HepG2 (cell line): ENCODE measurements at regions not wholly inside any gene's neighbourhood (a gene's known extent, or its start where the extent isn't known, plus 50 kb on each side); places are given as distances from the start of the nearest gene placed in this dataset.

Experiments used
- ATAC-seq: fragments of 200-7000 bp; cut with Tn5 transposase; 3 replicates; pipeline ENCODE4 v1.9.1; 2020; ENCODE audit warnings: mild to moderate bottlenecking, moderate library complexity
- BruUV-seq: library from RNA; stranded (reverse); fragments of 400-500 nt; replicated peaks from 2 replicates; lab custom pipeline; 2021; lab: Mats Ljungman, UMichigan
- CTCF ChIA-PET: fragments of 300-600 bp; formaldehyde crosslinking; extraction: SDS; loops from one replicate; lab custom pipeline; 2021; ENCODE audit warnings: low total read pairs, inconsistent platforms, low intra/inter-chr PET ratio; lab: Yijun Ruan, JAX
- POLR2A ChIA-PET: fragments of 350-600 bp; sonication (Branson Sonifier 250); formaldehyde crosslinking; loops from one replicate; lab custom pipeline; 2020; ENCODE audit warnings: antibody characterized with exemption, inconsistent platforms; lab: Yijun Ruan, JAX
- DNase-seq: peaks from one replicate; pipeline ENCODE4 v3.0.0-alpha.2; 2015; ENCODE audit warnings: low spot score
- FAIRE-seq: peaks from 3 replicates; lab custom pipeline; 2011; peaks lifted over from hg19 to GRCh38; lab: Jason Lieb, UNC
- H2AFZ ChIP-seq: one replicate; pipeline ENCODE4 v1.6.1; 2011; ENCODE audit warnings: low read length, inconsistent platforms
- H3K27ac ChIP-seq: fragments of 300-600 bp; 3 replicates; pipeline ENCODE4 v1.8.0; 2011; ENCODE audit warnings: mixed run types, mild to moderate bottlenecking, mixed read lengths, low read length, inconsistent platforms; ENCODE audit not compliant: insufficient read depth; ENCODE audit errors: extremely low read length
- H3K27me3 ChIP-seq, 2 experiments: fragments of 200-600 bp in 1 of 2; 2 replicates in 1 of 2; 3 replicates in 1 of 2; pipeline versions ENCODE4 v1.6.0 to v1.8.0; 2011; ENCODE audit warnings: low read length in 2 of 2, mild to moderate bottlenecking in 2 of 2, moderate library complexity in 2 of 2, inconsistent platforms in 1 of 2; ENCODE audit not compliant: insufficient read depth in 2 of 2, control insufficient read depth in 1 of 2
- H3K36me3 ChIP-seq, 2 experiments: fragments of 200-600 bp in 1 of 2; replicated peaks in 1 of 2; 2 replicates in 1 of 2; 3 replicates in 1 of 2; pipeline versions ENCODE4 v1.5.1 to v1.8.0; 2011; ENCODE audit warnings: low read length in 2 of 2, inconsistent platforms in 1 of 2; ENCODE audit not compliant: insufficient read depth in 2 of 2, control insufficient read depth in 1 of 2
- H3K4me1 ChIP-seq: 2 replicates; pipeline ENCODE4 v1.5.1; 2012; ENCODE audit warnings: low read length, inconsistent platforms; ENCODE audit not compliant: insufficient read depth
- H3K4me2 ChIP-seq: 2 replicates; pipeline ENCODE4 v1.6.0; 2011; ENCODE audit warnings: low read depth, low read length, inconsistent platforms
- H3K4me3 ChIP-seq, 3 experiments: fragments of 200-600 bp in 1 of 3; sonication (generic), shearing (Covaris generic) in 1 of 3; replicated peaks in 1 of 3; 2 replicates each; pipeline ENCODE4 v1.5.1; 2011 to 2016; ENCODE audit warnings: low read length in 3 of 3, inconsistent platforms in 2 of 3, low read depth in 2 of 3, mild to moderate bottlenecking in 2 of 3, control low read depth in 1 of 3, mixed read lengths in 1 of 3; ENCODE audit not compliant: insufficient read depth in 1 of 3
- H3K79me2 ChIP-seq: one replicate; pipeline ENCODE4 v1.6.1; 2011; ENCODE audit warnings: low read length, inconsistent platforms; ENCODE audit not compliant: insufficient read depth
- H3K9ac ChIP-seq: 2 replicates; pipeline ENCODE4 v1.6.0; 2011; ENCODE audit warnings: mild to moderate bottlenecking, low read depth, low read length, inconsistent platforms; ENCODE audit not compliant: insufficient read depth
- H3K9me3 ChIP-seq: 2 replicates; pipeline ENCODE4 v1.5.1; 2012; ENCODE audit warnings: mild to moderate bottlenecking, low read length
- H4K20me1 ChIP-seq: 2 replicates; pipeline ENCODE4 v1.6.0; 2011; ENCODE audit warnings: inconsistent platforms, mild to moderate bottlenecking, low read length, moderate library complexity; ENCODE audit not compliant: insufficient read depth
- MAFK ChIP-seq, 2 experiments: IDR thresholded peaks in 1 of 2; conservative IDR thresholded peaks in 1 of 2; 2 replicates each; pipeline ENCODE4 v1.6.1; 2011; ENCODE audit warnings: improper control_type of control experiment in 2 of 2, low read length in 2 of 2
- ZBTB46 ChIP-seq: sonication (generic); formaldehyde crosslinking; IDR thresholded peaks from 2 replicates; pipeline ENCODE4 v1.4.0; 2020; ENCODE audit warnings: mild to moderate bottlenecking, missing genetic modification reagents, borderline replicate concordance
- ZNF749 ChIP-seq: sonication (generic); formaldehyde crosslinking; IDR thresholded peaks from 2 replicates; pipeline ENCODE4 v1.8.0; 2022; ENCODE audit warnings: mild to moderate bottlenecking, missing genetic modification reagents, moderate library complexity, borderline replicate concordance
- WGBS: methylation state at CpG from one replicate; pipeline ENCODE4 v1.1.6; 2017; ENCODE audit warnings: low lambda C conversion rate; 5-methylcytosine and 5-hydroxymethylcytosine counted together
- in situ Hi-C: cut with HindIII; loops from 2 replicates; pipeline ENCODE4 v1.10.0; 2017; ENCODE audit warnings: low pct_unique_long_range_greater_than_20kb; ENCODE audit not compliant: extremely low pct_ligation_motif_present
- intact Hi-C: fragments of 100-400 bp; cut with micrococcal nuclease; formaldehyde crosslinking; loops from one replicate; pipeline ENCODE4 v1.10.0; 2022; ENCODE audit not compliant: unreplicated experiment

- ChIA-PET POLR2A (no interaction called here), CTCF (no interaction called here)
- Histone ChIP-seq H3K4me2 (no peak overlapping the region), H3K27ac (no peak overlapping the region), H4K20me1 (no peaks in the 10 kb centered on the region), H3K27me3 (peaks cover 7 to 73% of the 10 kb centered on the region in 2 experiments), H3K9ac (no peak overlapping the region), H3K4me1 (no peaks in the 10 kb centered on the region), H3K36me3 (no peaks in the 10 kb centered on the region), H3K9me3 (no peaks in the 10 kb centered on the region), H2AFZ (no peak overlapping the region), H3K4me3 (no peak overlapping the region), H3K79me2 (no peaks in the 10 kb centered on the region)
- TF ChIP-seq ZNF749 (CRISPR knock-in tag) = no peak
- TF ChIP-seq MAFK (conservative IDR thresholded peaks at IDR 0.05 in 1 of 2, IDR thresholded peaks at IDR 0.05 in 1 of 2; ENCODE audit: low read length in 2 of 2) = peak in 1 of 2 experiments; percentile 44; a peak in 1 of 4 replicates
- 57% methylated on average over 40 of the region's 40 CpGs for WGBS
- no TSS peak for BruUV-seq
- DNase-seq (no peak), ATAC-seq (no peak; the same call in 2 of the 3 replicates), FAIRE-seq (no peak)
- intact Hi-C loops = no loop called here
- in situ Hi-C loops = no loop called here
Measured at GRCh38 chr16:87067836-87068761, 249.1 kb downstream of the C16orf95 start.

DNA sequence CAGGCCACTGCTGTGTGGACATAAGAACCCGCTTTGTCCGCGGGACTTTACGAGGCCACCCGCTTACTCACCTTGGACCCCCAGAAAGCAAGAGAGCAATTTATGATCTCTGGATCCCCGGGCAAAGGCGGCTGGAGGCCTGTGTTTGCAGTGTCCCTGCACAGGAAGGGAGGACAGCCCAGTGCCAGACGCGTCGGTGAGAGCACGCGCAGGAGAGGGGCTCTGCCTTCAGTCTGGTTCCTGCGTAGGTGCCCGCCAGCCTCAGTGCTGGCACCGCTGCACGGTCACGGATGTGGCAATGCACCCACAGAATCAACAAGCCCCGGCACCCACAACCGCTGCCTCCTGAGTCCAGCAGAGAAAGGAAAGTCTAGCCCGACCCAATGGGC lies 248.4 kb downstream of the C16orf95 start:
- no TSS peak for BruUV-seq
- ATAC-seq = no peak
- H3K36me3 ChIP-seq = no peaks in the 10 kb centered on the region
- H3K27me3 ChIP-seq = peaks cover 7 to 73% of the 10 kb centered on the region in 2 experiments
- intact Hi-C loops = no loop called here
- in situ Hi-C loops = no loop called here
- ChIA-PET POLR2A (no interaction called here), CTCF (no interaction called here)
- no peaks in the 10 kb centered on the region for H3K9me3 ChIP-seq
- H3K4me1 ChIP-seq = no peaks in the 10 kb centered on the region
- no peak overlapping the region for H3K9ac ChIP-seq
- DNase-seq = no peak
- no peak overlapping the region for H3K27ac ChIP-seq
- no peak overlapping the region for H3K4me2 ChIP-seq
- FAIRE-seq = no peak
- H3K79me2 ChIP-seq = no peaks in the 10 kb centered on the region
- no peaks in the 10 kb centered on the region for H4K20me1 ChIP-seq
- no peak overlapping the region for H2AFZ ChIP-seq
- TF ChIP-seq ZBTB46 (CRISPR knock-in tag) = no peak
- H3K4me3 ChIP-seq = no peak overlapping the region
- WGBS = 48% methylated on average over 16 of the region's 20 CpGs
